SJCRH30 (cell line): ENCODE measurements at regions not wholly inside any gene's neighbourhood (a gene's known extent, or its start where the extent isn't known, plus 50 kb on each side); places are given as distances from the start of the nearest gene placed in this dataset.
"Not testable (repeated sequence)": the region's sequence is repeated elsewhere in the genome, so short reads cannot be mapped to it uniquely, and the experiment has no call there.

Source experiments
- DNase-seq, 2 experiments: peaks; one replicate each; pipeline ENCODE4 v3.0.0-alpha.2; 2015 to 2020
- H3K27ac ChIP-seq: fragments of 250-450 bp; sonication (Bioruptor Pico); 2 replicates; pipeline ENCODE4 v1.5.1; 2020; ENCODE audit warnings: mild to moderate bottlenecking, moderate library complexity
- H3K27me3 ChIP-seq: fragments of 250-450 bp; sonication (Bioruptor Pico); 2 replicates; pipeline ENCODE4 v1.5.1; 2020; ENCODE audit warnings: mild to moderate bottlenecking, moderate library complexity
- H3K36me3 ChIP-seq: fragments of 250-450 bp; sonication (Bioruptor Pico); 2 replicates; pipeline ENCODE4 v1.5.1; 2020; ENCODE audit warnings: mild to moderate bottlenecking, moderate library complexity
- H3K4me1 ChIP-seq: fragments of 250-450 bp; sonication (Bioruptor Pico); 2 replicates; pipeline ENCODE4 v1.5.1; 2020; ENCODE audit warnings: mild to moderate bottlenecking, moderate library complexity
- H3K4me3 ChIP-seq: fragments of 250-450 bp; sonication (Bioruptor Pico); 2 replicates; pipeline ENCODE4 v1.5.1; 2020; ENCODE audit warnings: mild to moderate bottlenecking, moderate library complexity
- H3K9me3 ChIP-seq: fragments of 250-450 bp; sonication (Bioruptor Pico); replicated peaks from 2 replicates; pipeline ENCODE4 v1.5.1; 2020; ENCODE audit warnings: mild to moderate bottlenecking, moderate library complexity

DNA sequence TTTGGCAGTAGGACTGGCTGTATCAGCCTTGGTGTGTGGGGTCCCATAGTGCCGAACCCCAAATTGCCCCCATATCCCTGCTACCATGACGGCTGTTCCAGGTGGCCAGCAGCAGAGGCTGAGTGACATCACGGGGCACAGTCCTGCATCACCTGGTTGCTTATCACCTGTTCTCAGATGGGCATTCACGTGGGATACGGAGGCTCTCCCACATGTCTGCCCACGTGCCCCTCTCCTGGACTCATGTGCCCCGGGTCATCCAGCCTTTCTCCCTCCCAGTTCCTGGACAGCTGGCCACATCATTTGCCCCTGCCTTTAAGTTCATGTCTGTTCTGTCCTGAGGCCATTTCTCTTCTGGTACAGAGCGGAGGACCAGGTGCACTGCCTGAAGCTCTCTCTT lies 431.0 kb upstream of the B3GAT1 start:
- Histone ChIP-seq H3K36me3 (no peaks in the 10 kb centered on the region), H3K27ac (no peak overlapping the region), H3K27me3 (peaks cover 14% of the 10 kb centered on the region), H3K4me3 (no peak overlapping the region), H3K4me1 (no peaks in the 10 kb centered on the region), H3K9me3 (no peaks in the 10 kb centered on the region)
- DNase-seq, result no peak

DNA sequence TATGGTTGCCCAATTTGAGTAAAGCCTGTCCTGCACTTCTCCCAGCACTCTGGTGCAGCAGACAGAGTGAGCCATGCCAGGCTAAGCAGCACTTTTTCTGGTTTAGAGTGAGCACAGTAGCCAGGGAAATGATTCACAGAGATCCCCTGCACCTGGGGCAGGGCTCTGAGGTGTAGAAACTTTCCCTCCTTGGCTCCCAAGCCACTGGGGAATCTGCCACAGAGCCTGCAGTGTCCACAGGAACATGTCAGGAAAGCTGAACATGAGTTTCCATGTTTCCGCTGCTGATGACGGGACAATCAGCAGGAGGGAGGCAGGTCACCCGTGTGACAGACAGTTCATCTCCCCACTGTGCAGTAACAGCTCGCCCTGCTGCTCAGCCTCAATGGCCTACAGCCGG lies 429.9 kb upstream of the B3GAT1 start:
- peaks cover 22% of the 10 kb centered on the region for H3K27me3 ChIP-seq
- no peaks in the 10 kb centered on the region for H3K36me3 ChIP-seq
- no peaks in the 10 kb centered on the region for H3K9me3 ChIP-seq
- H3K4me1 ChIP-seq, result no peaks in the 10 kb centered on the region
- DNase-seq, result no peak
- no peak overlapping the region for H3K27ac ChIP-seq
- no peak overlapping the region for H3K4me3 ChIP-seq

DNA sequence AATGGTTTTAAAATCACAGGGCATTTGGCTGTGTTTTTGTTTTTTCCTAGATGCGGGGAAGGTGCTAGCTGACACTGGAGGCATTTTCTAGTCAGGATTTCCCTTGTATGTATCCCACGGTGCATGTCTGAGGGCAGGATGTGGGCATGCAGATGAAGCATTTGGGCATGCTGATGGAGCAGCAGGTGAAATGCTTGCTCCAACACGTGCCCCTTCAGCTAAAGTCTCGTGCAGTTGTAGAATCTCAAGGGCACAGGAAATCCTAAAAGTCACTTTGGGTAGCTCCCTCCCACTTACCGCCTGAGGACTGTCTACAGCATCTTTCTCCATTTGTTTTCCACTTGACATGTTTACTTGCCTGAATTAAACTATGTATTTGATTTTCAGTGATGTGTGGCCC lies 429.4 kb upstream of the B3GAT1 start:
- Histone ChIP-seq H3K36me3 (no peaks in the 10 kb centered on the region), H3K27ac (no peak overlapping the region), H3K4me1 (no peaks in the 10 kb centered on the region), H3K4me3 (no peak overlapping the region), H3K27me3 (peaks cover 22% of the 10 kb centered on the region), H3K9me3 (no peaks in the 10 kb centered on the region)
- DNase-seq, result no peak

DNA sequence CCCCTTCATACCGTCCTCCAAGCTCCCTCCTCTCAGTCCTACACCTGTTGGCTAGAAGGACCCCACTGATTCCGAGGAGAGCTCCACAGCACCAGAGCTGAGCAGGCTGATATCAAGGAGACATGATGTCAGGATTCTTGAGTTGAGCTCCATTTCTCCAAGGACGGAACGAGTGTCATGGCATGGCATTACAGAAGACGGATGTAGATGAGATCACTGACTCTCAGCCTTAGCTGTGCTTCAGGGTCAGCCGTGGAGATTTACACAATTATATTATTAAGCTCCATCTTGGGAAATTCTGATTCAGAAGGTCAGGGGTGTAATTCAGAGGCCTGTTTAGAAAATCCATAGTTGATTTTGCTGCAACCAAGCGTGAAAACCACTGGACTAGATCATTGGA lies 428.9 kb upstream of the B3GAT1 start:
- no peak for DNase-seq
- peaks cover 22% of the 10 kb centered on the region for H3K27me3 ChIP-seq
- H3K9me3 ChIP-seq, result no peaks in the 10 kb centered on the region
- no peaks in the 10 kb centered on the region for H3K4me1 ChIP-seq
- H3K36me3 ChIP-seq, result no peaks in the 10 kb centered on the region
- H3K27ac ChIP-seq, result no peak overlapping the region
- no peak overlapping the region for H3K4me3 ChIP-seq

DNA sequence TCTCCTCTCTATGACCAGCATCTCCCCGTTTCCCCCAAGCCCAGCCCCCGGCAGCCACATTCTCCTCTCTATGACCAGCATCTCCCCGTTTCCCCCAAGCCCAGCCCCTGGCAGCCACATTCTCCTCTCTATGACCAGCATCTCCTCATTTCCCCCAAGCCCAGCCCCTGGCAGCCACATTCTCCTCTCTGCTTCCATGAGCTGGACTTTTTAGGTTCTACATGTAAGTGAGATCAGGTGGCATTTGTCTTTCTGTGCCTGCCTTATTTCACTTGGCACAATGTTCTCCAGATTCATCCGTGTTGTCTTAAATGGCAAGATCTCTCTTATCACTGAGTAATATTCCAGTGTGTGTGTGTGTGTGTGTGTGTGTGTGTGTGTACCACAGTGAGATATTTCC lies 428.1 kb upstream of the B3GAT1 start:
- H3K9me3 ChIP-seq, H3K27ac ChIP-seq, H3K36me3 ChIP-seq, H3K4me3 ChIP-seq, H3K4me1 ChIP-seq, DNase-seq: not testable (repeated sequence)
- peaks cover 19% of the 10 kb centered on the region for H3K27me3 ChIP-seq

DNA sequence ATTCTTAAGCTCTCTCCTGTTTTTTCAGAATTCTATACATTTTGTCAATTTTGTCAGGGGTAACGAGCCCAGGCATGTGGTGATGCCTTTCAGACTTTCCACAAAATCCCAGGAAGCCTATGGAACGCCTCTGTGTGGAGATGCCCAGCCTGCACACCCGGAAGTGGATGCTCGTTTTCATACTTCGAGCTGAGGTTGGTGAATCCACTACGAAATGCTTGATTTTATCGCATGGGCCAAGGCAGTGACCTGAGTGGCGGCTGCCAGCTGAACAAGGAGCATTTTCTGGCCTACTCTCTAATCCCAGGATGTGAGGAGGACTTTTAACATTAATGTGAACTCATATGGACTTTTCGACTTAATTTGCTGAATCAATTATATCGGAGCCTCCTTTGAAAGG lies 426.7 kb upstream of the B3GAT1 start:
- H3K36me3 ChIP-seq, result no peaks in the 10 kb centered on the region
- H3K4me3 ChIP-seq, result no peak overlapping the region
- H3K4me1 ChIP-seq, result no peaks in the 10 kb centered on the region
- no peaks in the 10 kb centered on the region for H3K9me3 ChIP-seq
- no peak overlapping the region for H3K27ac ChIP-seq
- peaks cover 13% of the 10 kb centered on the region for H3K27me3 ChIP-seq
- no peak for DNase-seq

DNA sequence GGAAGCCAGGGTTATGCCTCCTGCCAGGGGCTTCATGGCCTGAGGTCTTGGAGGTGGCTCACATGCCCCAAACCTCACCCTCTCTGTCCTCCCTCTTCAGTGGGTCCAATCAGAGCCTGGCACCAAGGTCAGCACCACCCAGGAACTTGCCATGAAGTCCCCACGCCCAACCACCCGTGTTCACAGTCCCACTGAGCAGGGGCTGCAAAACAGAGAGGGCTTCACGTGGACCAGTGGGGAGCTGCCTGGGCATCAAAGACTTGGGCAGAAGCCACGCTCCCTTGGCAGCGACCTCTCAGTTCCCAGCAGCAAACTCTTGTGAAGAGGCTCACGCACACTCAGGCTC lies 425.8 kb upstream of the B3GAT1 start:
- Histone ChIP-seq H3K27me3 (peaks cover 13% of the 10 kb centered on the region), H3K9me3 (no peaks in the 10 kb centered on the region), H3K36me3 (no peaks in the 10 kb centered on the region), H3K4me3 (no peak overlapping the region), H3K4me1 (no peaks in the 10 kb centered on the region), H3K27ac (no peak overlapping the region)
- DNase-seq, result no peak

DNA sequence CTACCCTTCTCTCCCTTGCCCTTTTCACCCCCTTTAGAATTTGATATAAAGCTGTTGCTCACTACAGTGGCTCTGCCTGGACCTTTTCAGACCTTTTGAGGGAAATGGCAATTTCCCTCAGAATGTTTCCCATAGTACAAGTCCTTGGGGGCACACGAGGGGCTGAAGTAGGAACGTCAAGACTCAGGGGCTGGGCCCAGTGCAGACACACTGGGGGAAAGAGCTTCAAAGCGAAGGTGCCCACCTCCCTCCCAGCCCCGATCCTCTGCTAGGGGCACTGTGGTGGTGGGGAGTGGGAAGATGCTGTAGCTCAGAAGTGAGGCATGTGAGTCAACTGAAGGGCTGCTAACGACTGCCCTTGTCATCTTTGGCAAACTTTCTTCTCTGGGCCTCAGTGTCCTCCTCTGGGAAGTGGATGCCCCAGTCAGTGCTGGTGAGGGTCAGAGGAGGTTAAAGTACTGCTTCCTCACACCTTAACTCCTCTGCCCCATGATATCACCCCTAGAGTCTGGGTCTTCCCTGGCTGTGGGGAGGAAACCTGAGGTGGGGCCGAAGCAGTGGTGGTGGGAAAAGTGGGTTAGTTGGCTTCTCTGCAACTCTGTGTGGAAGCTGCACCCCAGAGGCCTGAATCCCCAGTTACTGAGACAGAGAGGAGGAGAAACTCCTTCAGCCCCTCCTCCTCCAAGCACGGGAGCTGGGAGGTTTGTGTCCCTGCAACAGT lies 425.3 kb upstream of the B3GAT1 start:
- H3K27me3 ChIP-seq, result peaks cover 13% of the 10 kb centered on the region
- no peak for DNase-seq
- H3K4me1 ChIP-seq, result no peaks in the 10 kb centered on the region
- H3K9me3 ChIP-seq, result no peaks in the 10 kb centered on the region
- no peak overlapping the region for H3K27ac ChIP-seq
- no peak overlapping the region for H3K4me3 ChIP-seq
- no peaks in the 10 kb centered on the region for H3K36me3 ChIP-seq

DNA sequence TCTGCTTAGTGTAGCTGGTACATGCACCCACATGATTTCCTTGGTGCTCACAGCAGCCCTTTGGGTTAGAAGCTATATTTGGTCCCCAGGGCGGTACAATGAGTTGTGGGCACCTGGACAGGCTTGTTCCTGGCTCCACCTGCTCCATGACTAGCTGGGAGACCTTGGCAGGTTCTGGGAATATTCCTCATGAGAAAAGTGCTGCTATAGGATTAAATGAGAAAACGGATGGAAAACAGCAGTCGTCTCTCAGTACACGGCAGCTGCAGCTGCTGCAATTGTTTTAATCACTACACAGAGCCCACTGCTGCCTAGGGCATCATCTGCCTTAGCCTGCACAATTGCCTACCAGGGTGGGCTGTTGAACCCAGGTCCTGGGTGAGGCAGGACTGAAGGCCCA lies 424.5 kb upstream of the B3GAT1 start:
- Histone ChIP-seq H3K36me3 (no peaks in the 10 kb centered on the region), H3K4me1 (no peaks in the 10 kb centered on the region), H3K27ac (no peak overlapping the region), H3K4me3 (no peak overlapping the region), H3K27me3 (peaks cover 13% of the 10 kb centered on the region), H3K9me3 (no peaks in the 10 kb centered on the region)
- DNase-seq, result peak in 1 of 2 experiments; percentile 5

DNA sequence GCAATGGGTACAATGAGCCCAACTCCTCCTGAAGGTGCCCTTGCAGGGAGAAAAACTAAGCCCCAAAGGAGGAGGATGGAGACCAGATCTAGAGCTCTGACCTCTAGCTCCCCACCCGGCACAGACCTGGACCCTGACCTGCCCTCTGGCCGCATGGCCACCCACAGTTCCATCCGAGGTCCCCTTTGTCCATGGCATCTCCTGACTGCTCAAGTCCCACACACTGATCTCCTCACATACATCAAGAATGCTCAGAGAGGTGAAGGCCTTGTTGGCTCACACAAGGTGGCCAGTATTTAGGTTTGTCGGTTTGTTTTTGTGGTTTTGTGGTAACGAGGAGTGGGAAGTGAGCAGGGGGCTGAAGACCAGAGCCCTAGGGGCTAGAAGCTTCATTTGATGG lies 423.5 kb upstream of the B3GAT1 start:
- Histone ChIP-seq H3K36me3 (no peaks in the 10 kb centered on the region), H3K4me1 (no peaks in the 10 kb centered on the region), H3K4me3 (no peak overlapping the region), H3K9me3 (no peaks in the 10 kb centered on the region), H3K27me3 (peaks cover 13% of the 10 kb centered on the region), H3K27ac (no peak overlapping the region)
- no peak for DNase-seq

DNA sequence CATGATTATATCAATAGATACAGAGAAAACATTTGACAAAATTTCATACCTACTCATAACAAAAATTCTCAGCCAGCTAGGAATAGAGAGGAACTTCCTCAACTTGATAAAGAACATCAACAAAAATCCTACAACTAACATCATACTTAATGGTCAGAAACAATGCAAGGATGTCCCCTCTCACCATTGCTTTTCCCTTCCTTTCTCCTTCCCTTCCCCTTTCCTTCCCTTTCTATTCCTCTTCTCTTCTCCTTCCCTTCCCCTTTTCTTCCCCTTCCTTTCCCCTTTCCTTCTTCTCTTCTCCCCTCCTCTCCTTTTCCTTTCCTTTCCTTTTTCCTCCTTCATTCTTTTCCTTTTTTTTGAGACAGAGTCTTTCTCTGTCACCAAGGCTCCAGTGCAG lies 418.3 kb upstream of the B3GAT1 start:
- Histone ChIP-seq H3K27me3 (no peaks in the 10 kb centered on the region), H3K4me1 (no peaks in the 10 kb centered on the region), H3K4me3 (no peak overlapping the region), H3K36me3 (no peaks in the 10 kb centered on the region), H3K27ac (no peak overlapping the region), H3K9me3 (no peaks in the 10 kb centered on the region)
- no peak for DNase-seq

DNA sequence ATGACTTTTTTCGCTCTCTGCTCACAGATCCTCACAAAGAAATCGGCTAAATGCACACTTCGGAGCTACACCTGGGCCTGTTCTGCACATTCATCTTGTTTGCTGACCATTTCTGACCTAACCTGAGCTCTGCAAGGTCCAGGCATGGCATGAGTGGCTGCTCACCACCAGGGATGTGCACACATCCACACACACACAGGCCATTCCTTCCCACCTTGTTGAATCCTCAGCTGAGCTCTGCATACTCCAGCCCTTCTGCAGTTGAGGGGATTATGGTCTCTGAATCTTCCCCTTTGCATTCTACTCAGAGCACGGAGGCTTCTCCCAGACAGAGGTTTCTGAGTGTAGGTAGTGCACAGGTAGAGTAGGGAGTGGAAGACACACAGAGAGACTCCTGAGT lies 411.9 kb upstream of the B3GAT1 start:
- Histone ChIP-seq H3K27me3 (no peaks in the 10 kb centered on the region), H3K27ac (no peak overlapping the region), H3K36me3 (no peaks in the 10 kb centered on the region), H3K4me1 (no peaks in the 10 kb centered on the region), H3K9me3 (no peaks in the 10 kb centered on the region), H3K4me3 (no peak overlapping the region)
- no peak for DNase-seq

DNA sequence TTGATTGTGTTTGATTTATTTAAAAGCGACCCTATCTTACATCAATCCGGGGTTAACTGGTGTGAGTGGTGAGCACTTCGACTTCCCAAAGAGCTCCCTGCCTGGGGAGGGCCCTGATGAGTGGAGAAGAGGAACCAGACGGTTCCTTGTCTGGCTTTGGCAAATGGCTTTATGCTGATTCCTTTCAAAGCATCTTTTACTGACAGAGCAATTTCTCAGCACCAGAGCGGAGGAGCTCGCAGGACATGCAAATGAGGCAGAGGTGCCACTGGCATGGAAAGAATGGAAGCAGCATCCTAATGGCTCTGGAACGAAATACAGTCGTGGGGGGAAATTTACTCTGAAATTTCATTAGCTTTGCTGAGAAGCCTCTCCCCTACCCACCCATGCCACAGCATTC lies 410.9 kb upstream of the B3GAT1 start:
- Histone ChIP-seq H3K27me3 (no peaks in the 10 kb centered on the region), H3K9me3 (no peaks in the 10 kb centered on the region), H3K36me3 (no peaks in the 10 kb centered on the region), H3K4me1 (no peaks in the 10 kb centered on the region), H3K27ac (no peak overlapping the region), H3K4me3 (no peak overlapping the region)
- DNase-seq, result no peak

DNA sequence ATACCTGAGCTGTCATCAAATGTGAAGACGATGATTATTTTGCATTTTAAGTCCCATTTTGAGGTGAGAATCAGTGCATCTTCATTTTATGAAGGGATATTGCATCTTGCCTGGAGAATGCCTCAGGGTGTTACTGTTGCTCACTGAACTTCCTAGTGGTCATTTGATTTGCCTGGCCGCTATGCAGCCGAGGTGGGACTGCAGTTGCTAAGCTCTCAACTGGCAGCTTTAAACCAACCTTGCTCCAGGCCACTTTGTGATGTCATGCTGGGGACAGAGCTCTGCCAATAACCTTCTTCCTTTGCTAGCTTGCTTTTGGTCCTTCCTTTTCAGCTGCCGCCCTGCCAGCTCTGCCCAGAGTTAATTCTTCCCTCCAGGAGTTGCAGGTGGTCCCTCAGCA lies 409.4 kb upstream of the B3GAT1 start:
- Histone ChIP-seq H3K27ac (no peak overlapping the region), H3K36me3 (no peaks in the 10 kb centered on the region), H3K9me3 (no peaks in the 10 kb centered on the region), H3K4me3 (no peak overlapping the region), H3K27me3 (no peaks in the 10 kb centered on the region), H3K4me1 (no peaks in the 10 kb centered on the region)
- DNase-seq, result no peak

DNA sequence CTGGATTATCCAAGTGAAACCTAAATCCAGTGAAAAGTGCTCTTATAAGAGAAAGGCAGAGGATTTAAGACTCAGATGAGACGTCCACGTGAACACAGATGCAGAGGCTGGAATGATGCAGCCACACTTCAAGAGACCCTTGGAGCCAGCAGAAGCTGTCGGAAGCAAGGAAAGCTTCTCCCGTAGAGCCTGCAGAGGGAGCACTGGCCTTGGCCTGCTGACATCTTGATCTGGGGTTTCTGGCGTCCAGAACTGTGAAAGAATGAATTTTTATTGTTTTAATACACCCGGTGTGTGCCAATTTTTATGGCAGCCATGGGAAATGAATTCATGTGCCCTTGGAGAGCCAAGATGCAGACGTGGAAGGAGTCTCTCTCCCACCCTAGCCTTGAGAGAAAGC lies 407.0 kb upstream of the B3GAT1 start:
- H3K27me3 ChIP-seq, result no peaks in the 10 kb centered on the region
- H3K9me3 ChIP-seq, result no peaks in the 10 kb centered on the region
- H3K4me1 ChIP-seq, result no peaks in the 10 kb centered on the region
- no peak overlapping the region for H3K27ac ChIP-seq
- no peak overlapping the region for H3K4me3 ChIP-seq
- no peak for DNase-seq
- H3K36me3 ChIP-seq, result no peaks in the 10 kb centered on the region

DNA sequence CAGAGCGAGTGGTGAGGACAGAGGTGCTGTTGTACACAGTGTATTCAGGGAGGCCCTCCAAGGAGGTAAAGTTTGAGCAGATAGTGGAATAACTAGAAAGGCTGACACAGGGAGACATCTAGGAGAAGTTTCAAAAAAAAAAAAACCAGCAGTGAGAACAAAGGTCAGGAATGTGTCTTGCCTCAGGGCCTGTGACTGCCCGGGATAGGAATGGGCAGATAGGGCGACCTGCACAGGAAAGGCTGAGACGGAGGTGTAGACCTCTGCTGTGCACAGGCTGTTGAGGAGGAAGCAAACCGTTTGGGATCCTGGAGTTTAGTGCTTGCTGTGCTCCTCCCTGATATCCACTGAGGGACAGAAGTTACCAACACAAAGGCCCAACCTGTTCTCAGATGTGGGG lies 406.5 kb upstream of the B3GAT1 start:
- no peaks in the 10 kb centered on the region for H3K36me3 ChIP-seq
- H3K27ac ChIP-seq, result no peak overlapping the region
- H3K4me1 ChIP-seq, result no peaks in the 10 kb centered on the region
- no peaks in the 10 kb centered on the region for H3K9me3 ChIP-seq
- no peak for DNase-seq
- no peaks in the 10 kb centered on the region for H3K27me3 ChIP-seq
- no peak overlapping the region for H3K4me3 ChIP-seq
